HL-60 (cell line): ENCODE measurements at regions not wholly inside any gene's neighbourhood (a gene's known extent, or its start where the extent isn't known, plus 50 kb on each side); places are given as distances from the start of the nearest gene placed in this dataset.

ENCODE experiments used
- DNase-seq, 2 experiments: peaks; one replicate each; pipeline ENCODE4 v3.0.0-alpha.2; 2010 to 2020; ENCODE audit warnings: low read depth in 1 of 2, low spot score in 1 of 2
- H3K27ac ChIP-seq: fragments of 250-450 bp; sonication (Bioruptor Pico); replicated peaks from 2 replicates; pipeline ENCODE4 v1.5.1; 2020; ENCODE audit warnings: mild to moderate bottlenecking, moderate library complexity
- H3K27me3 ChIP-seq: fragments of 250-450 bp; sonication (Bioruptor Pico); 2 replicates; pipeline ENCODE4 v1.5.1; 2021; ENCODE audit warnings: mild to moderate bottlenecking, moderate library complexity; ENCODE audit not compliant: insufficient read depth, poor library complexity, severe bottlenecking
- H3K4me3 ChIP-seq: replicated peaks from 2 replicates; pipeline ENCODE4 v1.5.1; 2011; ENCODE audit warnings: mild to moderate bottlenecking, control low read depth, low read length; ENCODE audit not compliant: insufficient read depth
- CTCF ChIP-seq: IDR thresholded peaks from one replicate; pipeline ENCODE4 v1.5.1; 2011; ENCODE audit warnings: low read length, control low read depth, inconsistent platforms; ENCODE audit not compliant: insufficient read depth
- GABPA ChIP-seq: IDR thresholded peaks from 2 replicates; pipeline ENCODE4 v1.6.1; 2012; ENCODE audit warnings: low read depth
- POLR2AphosphoS5 ChIP-seq: IDR thresholded peaks from 2 replicates; pipeline ENCODE4 v1.6.1; 2012; ENCODE audit warnings: low read depth
- REST ChIP-seq: IDR thresholded peaks from 2 replicates; pipeline ENCODE4 v1.6.1; 2012; ENCODE audit warnings: low read depth; ENCODE audit not compliant: insufficient replicate concordance
- SPI1 ChIP-seq: IDR thresholded peaks from 2 replicates; pipeline ENCODE4 v1.6.1; 2012; ENCODE audit warnings: low read depth, mild to moderate bottlenecking, borderline replicate concordance

GRCh38 chr10:36236341-36236740 lies 594.2 kb upstream of the FZD8 start:
- DNase-seq: no peak
- no peak for TF ChIP-seq SPI1
- TF ChIP-seq CTCF: no peak
- no peak for TF ChIP-seq REST
- no peak for TF ChIP-seq GABPA
- no peak for TF ChIP-seq POLR2AphosphoS5
- Histone ChIP-seq H3K4me3 (no peak overlapping the region), H3K27me3 (no peaks in the 10 kb centered on the region), H3K27ac (no peak overlapping the region)

GRCh38 chr10:36232935-36233334 lies 590.8 kb upstream of the FZD8 start:
- no peak for DNase-seq
- Histone ChIP-seq H3K27ac (no peak overlapping the region), H3K4me3 (no peak overlapping the region), H3K27me3 (no peaks in the 10 kb centered on the region)
- TF ChIP-seq REST: no peak

- DNase-seq: no peak
- no peak for TF ChIP-seq CTCF
- TF ChIP-seq SPI1: no peak
- TF ChIP-seq GABPA: no peak
- no peak for TF ChIP-seq POLR2AphosphoS5
- no peak for TF ChIP-seq REST
Measured at GRCh38 chr10:36224431-36224985, 582.4 kb upstream of the FZD8 start.

GRCh38 chr10:36221101-36221500 lies 579.0 kb upstream of the FZD8 start:
- Histone ChIP-seq H3K4me3 (no peak overlapping the region), H3K27me3 (no peaks in the 10 kb centered on the region), H3K27ac (no peak overlapping the region)
- no peak for TF ChIP-seq REST
- no peak for TF ChIP-seq POLR2AphosphoS5
- no peak for TF ChIP-seq SPI1
- TF ChIP-seq GABPA: no peak
- TF ChIP-seq CTCF: no peak
- no peak for DNase-seq

More at GRCh38 chr10:36224431-36224985, 582.4 kb upstream of the FZD8 start:
- Histone ChIP-seq H3K4me3 (no peak overlapping the region), H3K27me3 (no peaks in the 10 kb centered on the region), H3K27ac (no peak overlapping the region)
